ENCODE measurements at regions not wholly inside any gene's neighbourhood (a gene's known extent, or its start where the extent isn't known, plus 50 kb on each side); places are given as distances from the start of the nearest gene placed in this dataset.

DNA sequence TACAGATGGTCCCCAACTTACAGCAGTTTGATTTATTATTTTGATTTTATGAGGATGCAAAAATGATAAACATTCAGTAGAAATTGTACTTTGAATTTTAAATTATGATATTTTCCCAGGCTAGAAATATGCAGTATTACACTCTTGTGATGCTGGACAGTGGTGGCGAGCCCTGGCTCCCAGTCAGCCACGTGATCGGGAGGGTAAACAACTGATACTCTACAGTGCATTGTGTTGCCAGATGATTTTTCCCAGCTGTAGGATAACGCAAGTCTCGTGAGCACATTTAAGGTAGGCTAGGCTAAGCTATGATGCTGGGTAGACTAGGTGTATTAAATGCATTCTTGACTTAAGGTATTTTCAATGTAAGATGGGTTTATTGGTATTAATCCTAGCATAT is 865.2 kb downstream of the SORCS3 start:
- TF ChIP-seq, protein P1, sequence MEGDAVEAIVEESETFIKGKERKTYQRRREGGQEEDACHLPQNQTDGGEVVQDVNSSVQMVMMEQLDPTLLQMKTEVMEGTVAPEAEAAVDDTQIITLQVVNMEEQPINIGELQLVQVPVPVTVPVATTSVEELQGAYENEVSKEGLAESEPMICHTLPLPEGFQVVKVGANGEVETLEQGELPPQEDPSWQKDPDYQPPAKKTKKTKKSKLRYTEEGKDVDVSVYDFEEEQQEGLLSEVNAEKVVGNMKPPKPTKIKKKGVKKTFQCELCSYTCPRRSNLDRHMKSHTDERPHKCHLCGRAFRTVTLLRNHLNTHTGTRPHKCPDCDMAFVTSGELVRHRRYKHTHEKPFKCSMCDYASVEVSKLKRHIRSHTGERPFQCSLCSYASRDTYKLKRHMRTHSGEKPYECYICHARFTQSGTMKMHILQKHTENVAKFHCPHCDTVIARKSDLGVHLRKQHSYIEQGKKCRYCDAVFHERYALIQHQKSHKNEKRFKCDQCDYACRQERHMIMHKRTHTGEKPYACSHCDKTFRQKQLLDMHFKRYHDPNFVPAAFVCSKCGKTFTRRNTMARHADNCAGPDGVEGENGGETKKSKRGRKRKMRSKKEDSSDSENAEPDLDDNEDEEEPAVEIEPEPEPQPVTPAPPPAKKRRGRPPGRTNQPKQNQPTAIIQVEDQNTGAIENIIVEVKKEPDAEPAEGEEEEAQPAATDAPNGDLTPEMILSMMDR (IDR thresholded peaks at IDR 0.05; ENCODE audit: poor library complexity): no peak
- TF ChIP-seq EZH2phosphoT487 (IDR thresholded peaks at IDR 0.05; ENCODE audit: low read depth, severe bottlenecking, unreplicated experiment) (no peak), EZH2 (IDR thresholded peaks at IDR 0.05; ENCODE audit: borderline replicate concordance) (no peak)
